Uterus (tissue), 2 donors: ENCODE measurements at regions not wholly inside any gene's neighbourhood (a gene's known extent, or its start where the extent isn't known, plus 50 kb on each side); places are given as distances from the start of the nearest gene placed in this dataset.

Experiments
- CTCF ChIP-seq, 4 experiments: fragments of 200-600 bp in 2 of 4; fragments of 450-650 bp in 2 of 4; sonication (generic) in 2 of 4; IDR thresholded peaks; one replicate each; pipeline ENCODE4 v1.5.1; 2016 to 2019; ENCODE audit warnings: antibody characterized with exemption in 4 of 4, mild to moderate bottlenecking in 2 of 4, moderate library complexity in 1 of 4
- POLR2A ChIP-seq, 2 donors: fragments of 450-650 bp; IDR thresholded peaks; one replicate each; pipeline ENCODE4 v1.6.1; 2016; ENCODE audit warnings: antibody characterized with exemption in 2 of 2, mild to moderate bottlenecking in 1 of 2, moderate library complexity in 1 of 2

- TF ChIP-seq CTCF (IDR thresholded peaks at IDR 0.05) = no peak
- no peak for TF ChIP-seq POLR2A (IDR thresholded peaks at IDR 0.05)
Measured at GRCh38 chr4:159981469-159981856, 878.6 kb downstream of the RAPGEF2 start.
